Neutrophil (primary cell): ENCODE measurements at regions not wholly inside any gene's neighbourhood (a gene's known extent, or its start where the extent isn't known, plus 50 kb on each side); places are given as distances from the start of the nearest gene placed in this dataset.
A peak's percentile ranks its signal among the peaks of the same experiment; 100 is the strongest.

Experiments
- H3K27ac ChIP-seq: fragments of 200-600 bp; sonication (generic); 2 replicates; pipeline ENCODE4 v1.5.1; 2016; ENCODE audit warnings: mild to moderate bottlenecking, moderate library complexity
- H3K27me3 ChIP-seq: fragments of 200-600 bp; sonication (generic); 2 replicates; pipeline ENCODE4 v1.6.0; 2016; ENCODE audit warnings: mild to moderate bottlenecking
- H3K36me3 ChIP-seq: fragments of 200-600 bp; sonication (generic); 2 replicates; pipeline ENCODE4 v1.5.1; 2017
- H3K4me1 ChIP-seq, 2 experiments: fragments of 200-600 bp in 1 of 2; sonication (generic) in 1 of 2; 1 replicate in 1 of 2; 2 replicates in 1 of 2; pipeline versions ENCODE4 v1.5.1 to v1.6.1; 2013 to 2016; ENCODE audit warnings: low read depth in 1 of 2, low read length in 1 of 2, mild to moderate bottlenecking in 1 of 2, moderate library complexity in 1 of 2; ENCODE audit not compliant: control insufficient read depth in 1 of 2, insufficient read depth in 1 of 2
- H3K4me3 ChIP-seq, 2 experiments: fragments of 200-600 bp in 1 of 2; sonication (generic) in 1 of 2; 1 replicate in 1 of 2; 2 replicates in 1 of 2; pipeline ENCODE4 v1.5.1; 2013 to 2016; ENCODE audit warnings: low read depth in 1 of 2, low read length in 1 of 2, mild to moderate bottlenecking in 1 of 2, moderate library complexity in 1 of 2
- H3K9me3 ChIP-seq: fragments of 200-600 bp; sonication (generic); 2 replicates; pipeline ENCODE4 v1.5.1; 2016
- CTCF ChIP-seq: fragments of 200-600 bp; sonication (generic); IDR thresholded peaks from 2 replicates; pipeline ENCODE4 v1.5.1; 2016; ENCODE audit warnings: antibody characterized with exemption

- no peaks in the 10 kb centered on the region for H3K36me3 ChIP-seq
- no peak overlapping the region for H3K4me3 ChIP-seq
- no peaks in the 10 kb centered on the region for H3K9me3 ChIP-seq
- H3K27ac ChIP-seq = no peak overlapping the region
- no peak for TF ChIP-seq CTCF
- H3K4me1 ChIP-seq = peaks cover 8 to 24% of the 10 kb centered on the region in 2 experiments
- H3K27me3 ChIP-seq = no peaks in the 10 kb centered on the region
Measured at GRCh38 chr12:76653342-76653741, 93.8 kb upstream of the OSBPL8 start.

DNA sequence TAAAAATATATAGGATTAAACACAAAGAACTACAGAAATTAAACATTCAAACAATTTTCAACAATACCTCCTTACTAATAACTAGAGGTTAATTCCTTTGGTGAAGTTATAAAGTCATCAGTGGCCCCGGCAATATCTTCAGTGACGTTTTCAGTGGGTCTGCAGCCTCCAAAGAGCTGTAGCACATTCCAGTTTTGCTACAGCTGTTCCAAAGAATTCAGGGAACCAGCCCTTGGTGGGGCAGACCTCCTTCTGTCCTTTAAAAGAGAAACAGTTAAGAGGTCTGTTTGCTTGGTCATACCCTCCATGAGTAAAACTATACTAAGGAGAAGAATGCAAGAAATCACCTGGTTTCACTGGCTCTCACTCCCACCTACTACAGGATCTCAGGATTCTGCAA lies 99.2 kb upstream of the ZDHHC17 start:
- no peaks in the 10 kb centered on the region for H3K36me3 ChIP-seq
- H3K9me3 ChIP-seq = no peaks in the 10 kb centered on the region
- peak overlapping the region; percentile 57 to 66 for H3K4me3 ChIP-seq
- no peak for TF ChIP-seq CTCF
- peaks cover 54% of the 10 kb centered on the region in 2 experiments for H3K4me1 ChIP-seq
- peak overlapping the region; percentile 90 for H3K27ac ChIP-seq
- H3K27me3 ChIP-seq = no peaks in the 10 kb centered on the region

DNA sequence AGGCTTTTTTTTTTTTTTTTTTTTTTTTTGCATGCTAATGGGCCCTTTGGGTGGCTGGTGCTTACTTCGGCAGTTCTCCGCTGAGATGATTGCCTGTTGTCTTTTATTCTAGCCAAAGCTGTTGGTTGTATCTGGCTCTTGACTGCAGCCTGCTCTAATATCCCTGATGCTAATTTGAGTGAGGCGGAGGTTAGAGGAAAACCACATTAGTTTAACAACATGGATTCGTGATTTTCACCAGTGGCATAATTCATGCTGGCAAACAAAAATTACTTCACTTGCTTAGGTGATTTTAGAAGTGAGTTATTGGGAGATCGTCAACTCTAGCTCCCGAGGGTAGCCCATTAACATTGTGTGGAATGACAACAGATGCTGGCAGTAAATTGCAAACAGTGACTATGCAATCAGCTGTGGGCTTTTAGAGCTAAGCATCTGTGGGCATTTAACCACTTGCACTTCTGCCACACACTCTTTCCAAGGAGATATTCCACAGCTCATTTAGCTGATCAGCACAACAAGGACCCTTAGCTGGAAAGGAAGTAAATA lies 97.6 kb upstream of the ZDHHC17 start:
- peaks cover 54% of the 10 kb centered on the region in 2 experiments for H3K4me1 ChIP-seq
- H3K9me3 ChIP-seq = no peaks in the 10 kb centered on the region
- H3K4me3 ChIP-seq = peak overlapping the region; percentile 57 to 66
- H3K27ac ChIP-seq = peak overlapping the region; percentile 90
- H3K36me3 ChIP-seq = no peaks in the 10 kb centered on the region
- TF ChIP-seq CTCF = no peak
- no peaks in the 10 kb centered on the region for H3K27me3 ChIP-seq

DNA sequence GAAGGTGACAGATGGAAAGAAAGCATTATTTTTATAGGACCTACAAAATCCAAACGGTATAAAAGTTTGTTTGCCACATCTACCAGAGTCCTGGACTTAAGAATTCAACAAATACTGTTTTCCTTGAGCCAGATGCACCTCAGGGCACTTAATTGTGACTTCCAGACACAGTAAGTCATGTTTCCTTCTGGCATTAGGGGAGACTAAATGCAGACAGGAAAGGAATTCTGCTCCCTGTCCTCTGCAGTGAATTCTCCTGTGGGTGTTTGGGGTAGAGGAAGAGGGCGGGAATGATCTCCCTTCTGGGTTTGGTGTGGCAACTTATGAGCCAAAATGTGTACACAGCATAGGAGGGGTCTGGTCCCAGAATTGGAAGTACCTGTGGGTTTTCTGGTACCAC lies 93.9 kb upstream of the ZDHHC17 start:
- Histone ChIP-seq H3K27me3 (no peaks in the 10 kb centered on the region), H3K4me1 (peaks cover 35 to 36% of the 10 kb centered on the region in 2 experiments), H3K9me3 (no peaks in the 10 kb centered on the region), H3K4me3 (no peak overlapping the region), H3K27ac (no peak overlapping the region), H3K36me3 (no peaks in the 10 kb centered on the region)
- no peak for TF ChIP-seq CTCF

- Histone ChIP-seq H3K27ac (no peak overlapping the region), H3K4me1 (peaks cover 27 to 28% of the 10 kb centered on the region in 2 experiments), H3K4me3 (no peak overlapping the region), H3K9me3 (no peaks in the 10 kb centered on the region), H3K36me3 (no peaks in the 10 kb centered on the region), H3K27me3 (no peaks in the 10 kb centered on the region)
- no peak for TF ChIP-seq CTCF
Measured at GRCh38 chr12:76670776-76671175, 93.1 kb upstream of the ZDHHC17 start.
